Left ventricle myocardium inferior (tissue), 1 donor: ENCODE measurements at regions not wholly inside any gene's neighbourhood (a gene's known extent, or its start where the extent isn't known, plus 50 kb on each side); places are given as distances from the start of the nearest gene placed in this dataset.

Source experiments
- DNase-seq: peaks from one replicate; pipeline ENCODE4 v3.0.0-alpha.2; 2020
- H3K27ac ChIP-seq: fragments of 200-600 bp; replicated peaks from 2 replicates; pipeline ENCODE4 v1.8.0; 2021
- H3K27me3 ChIP-seq: fragments of 200-600 bp; 2 replicates; pipeline ENCODE4 v1.8.0; 2021; ENCODE audit warnings: low read depth
- H3K36me3 ChIP-seq: fragments of 200-600 bp; 2 replicates; pipeline ENCODE4 v1.8.0; 2021
- H3K4me1 ChIP-seq: fragments of 200-600 bp; 2 replicates; pipeline ENCODE4 v1.8.0; 2021
- H3K4me3 ChIP-seq: fragments of 200-600 bp; 2 replicates; pipeline ENCODE4 v1.8.0; 2021; ENCODE audit warnings: mild to moderate bottlenecking, moderate library complexity
- H3K9me3 ChIP-seq: fragments of 200-600 bp; replicated peaks from 2 replicates; pipeline ENCODE4 v1.8.0; 2021
- intact Hi-C: fragments of 100-400 bp; cut with micrococcal nuclease; formaldehyde crosslinking; loops from one replicate; pipeline ENCODE4 v1.11.0; 2022
- TF ChIP-seq, protein P1 (sequence below): fragments of 200-600 bp; IDR thresholded peaks from 2 replicates; pipeline ENCODE4 v1.8.0; 2021; ENCODE audit warnings: antibody characterized with exemption, mild to moderate bottlenecking, borderline replicate concordance
- donor health status: DM: no; HTN: yes; CAD: no; lungs with severe emphysema.

DNA sequence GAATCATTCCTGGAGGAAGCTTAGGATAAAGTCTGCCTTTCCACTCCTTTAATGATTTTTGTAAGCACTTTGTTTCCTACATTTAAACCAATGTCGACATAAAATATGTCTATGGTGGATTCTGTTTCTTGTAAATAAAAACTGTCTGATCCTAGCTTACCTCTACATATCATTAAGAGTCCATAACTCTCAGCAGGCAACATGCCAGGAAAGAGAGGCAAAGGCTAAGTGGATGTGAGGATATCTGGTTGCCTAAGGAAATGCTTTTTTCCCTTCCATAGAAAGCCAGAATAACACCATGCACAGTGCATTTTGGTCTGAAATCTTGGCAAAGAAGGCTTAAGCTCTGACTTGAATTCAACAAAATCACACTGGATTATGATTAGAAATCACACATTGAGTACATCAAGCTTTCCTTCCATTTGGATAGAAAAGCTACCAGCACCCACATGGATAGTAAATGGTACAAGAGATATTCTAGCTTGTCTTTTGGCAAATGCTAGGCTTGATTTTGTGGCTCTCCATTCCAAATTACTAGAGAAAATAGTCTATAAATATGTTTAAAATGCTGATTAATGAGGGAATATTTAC lies 57.0 kb upstream of the CNTN1 start:
- intact Hi-C loops = no loop called here
- no peaks in the 10 kb centered on the region for H3K36me3 ChIP-seq
- no peak overlapping the region for H3K4me3 ChIP-seq
- no peaks in the 10 kb centered on the region for H3K27me3 ChIP-seq
- peaks cover 10% of the 10 kb centered on the region for H3K9me3 ChIP-seq
- DNase-seq = no peak
- TF ChIP-seq, protein P1, sequence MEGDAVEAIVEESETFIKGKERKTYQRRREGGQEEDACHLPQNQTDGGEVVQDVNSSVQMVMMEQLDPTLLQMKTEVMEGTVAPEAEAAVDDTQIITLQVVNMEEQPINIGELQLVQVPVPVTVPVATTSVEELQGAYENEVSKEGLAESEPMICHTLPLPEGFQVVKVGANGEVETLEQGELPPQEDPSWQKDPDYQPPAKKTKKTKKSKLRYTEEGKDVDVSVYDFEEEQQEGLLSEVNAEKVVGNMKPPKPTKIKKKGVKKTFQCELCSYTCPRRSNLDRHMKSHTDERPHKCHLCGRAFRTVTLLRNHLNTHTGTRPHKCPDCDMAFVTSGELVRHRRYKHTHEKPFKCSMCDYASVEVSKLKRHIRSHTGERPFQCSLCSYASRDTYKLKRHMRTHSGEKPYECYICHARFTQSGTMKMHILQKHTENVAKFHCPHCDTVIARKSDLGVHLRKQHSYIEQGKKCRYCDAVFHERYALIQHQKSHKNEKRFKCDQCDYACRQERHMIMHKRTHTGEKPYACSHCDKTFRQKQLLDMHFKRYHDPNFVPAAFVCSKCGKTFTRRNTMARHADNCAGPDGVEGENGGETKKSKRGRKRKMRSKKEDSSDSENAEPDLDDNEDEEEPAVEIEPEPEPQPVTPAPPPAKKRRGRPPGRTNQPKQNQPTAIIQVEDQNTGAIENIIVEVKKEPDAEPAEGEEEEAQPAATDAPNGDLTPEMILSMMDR = no peak
- H3K27ac ChIP-seq = no peak overlapping the region
- H3K4me1 ChIP-seq = no peaks in the 10 kb centered on the region
